CD4-positive, alpha-beta memory T cell (primary cell): ENCODE measurements at regions not wholly inside any gene's neighbourhood (a gene's known extent, or its start where the extent isn't known, plus 50 kb on each side); places are given as distances from the start of the nearest gene placed in this dataset.

Source experiments
- CTCF ChIA-PET: fragments of 350-600 bp; sonication (Branson Sonifier 250); formaldehyde crosslinking; loops from one replicate; lab custom pipeline; 2021; ENCODE audit warnings: inconsistent platforms; ENCODE audit not compliant: partially characterized antibody; lab: Charles Lee
- POLR2A ChIA-PET: fragments of 350-600 bp; sonication (Branson Sonifier 250); formaldehyde crosslinking; loops from one replicate; lab custom pipeline; 2021; ENCODE audit not compliant: partially characterized antibody; lab: Charles Lee
- DNase-seq, 5 donors: peaks; one replicate each; pipeline versions ENCODE4 v3.0.0 to v3.0.0-alpha.2; 2020 to 2022; ENCODE audit warnings: mixed read lengths in 1 of 5
- H3K27ac ChIP-seq: one replicate; pipeline ENCODE4 v1.7.0; 2013; ENCODE audit warnings: low read depth, low read length
- H3K27me3 ChIP-seq: 2 replicates; pipeline ENCODE4 v1.7.0; 2013; ENCODE audit warnings: mild to moderate bottlenecking, low read length, moderate library complexity; ENCODE audit not compliant: insufficient read depth
- H3K36me3 ChIP-seq: 2 replicates; pipeline ENCODE4 v1.7.0; 2013; ENCODE audit warnings: mild to moderate bottlenecking, low read length, moderate library complexity; ENCODE audit not compliant: insufficient read depth
- H3K4me1 ChIP-seq: 2 replicates; pipeline ENCODE4 v1.7.0; 2013; ENCODE audit warnings: mild to moderate bottlenecking, low read length, moderate library complexity; ENCODE audit not compliant: insufficient read depth
- H3K4me3 ChIP-seq, 2 donors: one replicate each; pipeline ENCODE4 v1.7.0; 2013; ENCODE audit warnings: low read length in 2 of 2, mild to moderate bottlenecking in 1 of 2
- H3K9me3 ChIP-seq, 2 donors: one replicate each; pipeline ENCODE4 v1.7.0; 2013; ENCODE audit warnings: low read length in 2 of 2, control low read depth in 1 of 2; ENCODE audit not compliant: control insufficient read depth in 1 of 2
- H3K27ac Mint-ChIP-seq, 7 donors: one replicate each; pipeline ENCODE4 v1.8.0; 2020 to 2021; ENCODE audit warnings: mixed read lengths in 7 of 7, mild to moderate bottlenecking in 6 of 7, inconsistent platforms in 3 of 7, moderate library complexity in 3 of 7
- H3K27me3 Mint-ChIP-seq, 2 donors: one replicate each; pipeline ENCODE4 v1.8.0; 2020 to 2021; ENCODE audit warnings: mixed read lengths in 2 of 2
- H3K36me3 Mint-ChIP-seq, 2 donors: one replicate each; pipeline ENCODE4 v1.8.0; 2020 to 2021; ENCODE audit warnings: mixed read lengths in 2 of 2, inconsistent platforms in 1 of 2, mild to moderate bottlenecking in 1 of 2
- H3K4me1 Mint-ChIP-seq, 4 donors: one replicate each; pipeline ENCODE4 v1.8.0; 2020 to 2021; ENCODE audit warnings: mixed read lengths in 4 of 4, mild to moderate bottlenecking in 1 of 4
- H3K4me3 Mint-ChIP-seq, 8 donors: one replicate each; pipeline ENCODE4 v1.8.0; 2020 to 2021; ENCODE audit warnings: mixed read lengths in 8 of 8, mild to moderate bottlenecking in 7 of 8, moderate library complexity in 6 of 8, inconsistent platforms in 3 of 8
- H3K9me3 Mint-ChIP-seq, 8 donors: one replicate each; pipeline ENCODE4 v1.8.0; 2020 to 2021; ENCODE audit warnings: mixed read lengths in 8 of 8, mild to moderate bottlenecking in 5 of 8, inconsistent platforms in 3 of 8, moderate library complexity in 1 of 8
- intact Hi-C: fragments of 100-400 bp; cut with micrococcal nuclease; formaldehyde crosslinking; loops from one replicate; pipeline ENCODE4 v1.15.1; 2023

DNA sequence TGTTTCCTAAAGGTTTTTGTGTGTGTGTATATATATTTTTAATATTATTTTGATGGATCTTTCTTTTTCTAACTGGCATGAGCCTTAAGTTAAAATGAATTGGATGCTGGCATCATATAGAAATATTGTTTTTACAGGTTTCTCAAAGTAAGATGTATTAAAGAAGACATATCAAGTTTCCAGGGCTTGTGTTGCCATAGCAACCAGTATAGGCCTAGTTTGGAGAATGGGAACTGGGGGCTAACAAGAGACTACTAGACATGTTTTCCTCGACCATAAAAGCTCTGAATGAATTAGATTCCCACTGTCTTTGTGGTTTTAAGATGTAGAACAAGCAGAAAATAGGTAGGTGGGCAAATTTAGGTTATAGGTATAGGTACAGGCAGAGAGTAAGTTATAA, 771.4 kb downstream of the TUSC7 start:
- no peak for DNase-seq
- Histone ChIP-seq H3K4me1 (no peaks in the 10 kb centered on the region), H3K4me3 (no peak overlapping the region), H3K27ac (no peak overlapping the region), H3K9me3 (no peaks in the 10 kb centered on the region), H3K36me3 (no peaks in the 10 kb centered on the region), H3K27me3 (no peaks in the 10 kb centered on the region)
- ChIA-PET CTCF (no interaction called here), POLR2A (no interaction called here)
- no peak overlapping the region for H3K4me3 Mint-ChIP-seq
- H3K36me3 Mint-ChIP-seq = no peaks in the 10 kb centered on the region
- no peaks in the 10 kb centered on the region for H3K4me1 Mint-ChIP-seq
- peaks cover 0 to 7% (median 0%) of the 10 kb centered on the region in 8 donors for H3K9me3 Mint-ChIP-seq
- intact Hi-C loops = no loop called here
- no peak overlapping the region for H3K27ac Mint-ChIP-seq
- no peaks in the 10 kb centered on the region for H3K27me3 Mint-ChIP-seq

DNA sequence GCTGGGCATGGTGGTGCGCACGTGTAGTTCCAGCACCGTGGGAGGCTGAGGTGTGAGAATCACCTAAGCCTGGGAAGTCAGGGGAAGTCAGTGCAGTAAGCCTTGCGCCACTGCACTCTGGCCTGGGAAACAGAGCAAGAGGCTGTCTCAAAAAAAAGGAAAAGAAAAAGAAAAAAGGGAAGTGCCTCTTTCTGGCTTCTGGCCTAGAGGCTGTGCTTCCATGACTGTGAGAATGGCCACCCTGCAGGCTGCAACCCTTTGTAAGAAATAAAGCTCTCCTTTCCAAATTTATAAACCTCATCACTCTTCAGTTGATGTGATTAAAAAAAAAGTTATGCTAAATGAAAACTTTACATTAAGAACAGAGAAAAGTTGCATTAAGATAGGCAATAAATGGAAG, 774.3 kb downstream of the TUSC7 start:
- DNase-seq = no peak
- H3K4me1 ChIP-seq = no peaks in the 10 kb centered on the region
- no peaks in the 10 kb centered on the region for H3K27me3 Mint-ChIP-seq
- H3K27ac Mint-ChIP-seq = no peak overlapping the region
- ChIA-PET POLR2A (no interaction called here), CTCF (no interaction called here)
- no peak overlapping the region for H3K27ac ChIP-seq
- no peaks in the 10 kb centered on the region for H3K36me3 Mint-ChIP-seq
- no peaks in the 10 kb centered on the region for H3K9me3 ChIP-seq
- peaks cover 0 to 20% (median 2%) of the 10 kb centered on the region in 8 donors for H3K9me3 Mint-ChIP-seq
- no peak overlapping the region for H3K4me3 Mint-ChIP-seq
- no peak overlapping the region for H3K4me3 ChIP-seq
- no peaks in the 10 kb centered on the region for H3K36me3 ChIP-seq
- intact Hi-C loops = no loop called here
- H3K4me1 Mint-ChIP-seq = no peaks in the 10 kb centered on the region
- no peaks in the 10 kb centered on the region for H3K27me3 ChIP-seq

DNA sequence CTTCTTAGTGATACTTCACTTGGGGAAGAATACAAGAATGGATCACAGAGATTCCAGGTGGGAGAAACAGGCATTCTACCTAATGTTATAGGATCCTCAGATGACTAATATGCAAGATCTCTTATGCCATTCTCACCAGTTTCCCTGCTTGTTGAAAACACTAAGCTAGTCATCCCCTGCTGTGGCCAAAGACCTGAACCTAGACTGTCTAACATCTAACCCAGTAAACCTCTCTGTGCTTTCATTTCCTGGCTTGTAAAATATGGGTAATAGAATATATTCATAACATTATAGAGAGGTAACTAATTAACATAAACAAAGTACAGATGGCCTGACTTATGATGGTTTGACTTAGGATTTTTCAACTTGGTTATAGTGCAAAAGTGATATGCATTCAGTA, 776.3 kb downstream of the TUSC7 start:
- no peak for DNase-seq

DNA sequence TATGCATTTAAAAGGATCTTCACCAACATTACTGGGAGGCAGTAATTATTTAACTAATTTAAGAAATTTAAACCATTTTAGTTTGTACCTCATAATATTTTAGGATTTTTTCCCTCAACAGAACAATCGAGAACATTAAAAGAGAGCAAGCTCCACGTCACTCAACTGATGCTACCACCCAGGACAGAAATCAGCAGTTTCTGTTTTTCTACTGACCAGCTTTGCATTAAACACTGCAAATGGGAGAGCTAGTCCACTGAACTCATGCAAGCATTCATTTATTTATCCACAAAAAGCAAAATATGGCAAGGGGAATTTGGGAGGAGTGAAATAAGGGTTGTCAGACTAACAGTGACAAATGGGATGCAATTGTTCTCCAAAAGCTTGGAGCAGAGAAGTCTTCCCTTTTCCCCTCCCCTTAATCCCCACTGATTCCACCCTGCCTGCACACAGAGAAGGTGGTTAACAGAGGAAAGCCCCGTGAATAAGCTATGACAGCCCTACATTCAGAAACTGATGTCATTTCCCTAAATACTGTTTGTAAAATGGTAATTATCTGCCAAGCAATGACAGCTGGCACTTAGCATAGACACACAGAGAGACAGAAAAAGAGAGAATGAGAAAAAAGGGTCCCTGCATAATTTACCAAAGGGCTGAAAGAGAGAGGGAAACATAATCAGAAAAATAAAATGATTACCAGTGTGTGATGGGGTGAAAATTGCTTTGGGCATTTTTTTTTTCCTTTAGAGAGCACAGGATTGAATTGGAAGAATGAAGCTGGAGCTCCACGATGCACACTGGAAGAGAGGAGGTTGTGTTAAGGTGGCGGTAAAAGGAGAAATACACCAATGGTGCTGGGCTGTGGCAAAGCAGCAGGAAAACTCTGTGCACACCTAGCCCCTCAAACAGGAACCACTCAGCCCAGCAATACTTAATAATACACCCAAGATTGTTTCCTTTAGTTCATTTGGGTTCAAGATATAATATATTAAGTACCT, 777.4 kb downstream of the TUSC7 start:
- Histone ChIP-seq H3K4me3 (no peak overlapping the region), H3K27ac (no peak overlapping the region), H3K9me3 (no peaks in the 10 kb centered on the region), H3K27me3 (no peaks in the 10 kb centered on the region), H3K4me1 (no peaks in the 10 kb centered on the region), H3K36me3 (no peaks in the 10 kb centered on the region)
- POLR2A ChIA-PET = no interaction called here
- Mint-ChIP-seq H3K4me3 (no peak overlapping the region), H3K4me1 (no peaks in the 10 kb centered on the region), H3K36me3 (no peaks in the 10 kb centered on the region), H3K27ac (no peak overlapping the region), H3K9me3 (peaks cover 0 to 12% (median 1%) of the 10 kb centered on the region in 8 donors), H3K27me3 (no peaks in the 10 kb centered on the region)
- DNase-seq = no peak
- intact Hi-C loops = no loop called here
- CTCF ChIA-PET = no interaction called here

More for the DNA sequence above, 776.3 kb downstream of the TUSC7 start:
- Histone ChIP-seq H3K27me3 (no peaks in the 10 kb centered on the region), H3K9me3 (no peaks in the 10 kb centered on the region), H3K4me1 (no peaks in the 10 kb centered on the region), H3K4me3 (no peak overlapping the region), H3K27ac (no peak overlapping the region), H3K36me3 (no peaks in the 10 kb centered on the region)
- no peak overlapping the region for H3K4me3 Mint-ChIP-seq
- POLR2A ChIA-PET = no interaction called here
- peaks cover 0 to 17% (median 1%) of the 10 kb centered on the region in 8 donors for H3K9me3 Mint-ChIP-seq
- intact Hi-C loops = no loop called here
- no peak overlapping the region for H3K27ac Mint-ChIP-seq
- CTCF ChIA-PET = no interaction called here
- H3K36me3 Mint-ChIP-seq = no peaks in the 10 kb centered on the region
- no peaks in the 10 kb centered on the region for H3K4me1 Mint-ChIP-seq
- no peaks in the 10 kb centered on the region for H3K27me3 Mint-ChIP-seq

DNA sequence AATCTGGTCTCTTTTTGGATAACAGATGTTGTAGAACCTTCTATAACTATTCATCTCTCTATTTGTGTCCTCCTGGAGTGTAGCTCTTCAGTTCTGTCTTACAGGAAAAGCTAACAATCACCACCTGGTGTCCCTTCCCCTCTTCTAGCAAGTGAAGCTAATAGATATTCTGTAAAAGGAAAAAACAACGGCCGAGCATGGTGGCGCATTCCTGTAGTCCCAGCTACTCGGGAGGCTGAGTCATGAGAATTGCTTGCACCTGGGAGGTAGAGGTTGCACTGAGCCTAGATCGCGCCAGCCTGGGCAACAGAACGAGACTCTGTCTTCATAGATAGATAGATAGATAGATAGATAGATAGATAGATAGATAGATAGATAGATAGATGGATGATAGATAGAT, 779.4 kb downstream of the TUSC7 start:
- ChIA-PET POLR2A (no interaction called here), CTCF (no interaction called here)
- Histone ChIP-seq H3K27me3 (no peaks in the 10 kb centered on the region), H3K36me3 (no peaks in the 10 kb centered on the region), H3K4me1 (no peaks in the 10 kb centered on the region), H3K4me3 (no peak overlapping the region), H3K9me3 (no peaks in the 10 kb centered on the region), H3K27ac (no peak overlapping the region)
- Mint-ChIP-seq H3K4me3 (no peak overlapping the region), H3K4me1 (no peaks in the 10 kb centered on the region), H3K9me3 (peaks cover 0 to 12% (median 3%) of the 10 kb centered on the region in 8 donors), H3K27me3 (no peaks in the 10 kb centered on the region), H3K36me3 (no peaks in the 10 kb centered on the region), H3K27ac (no peak overlapping the region)
- no peak for DNase-seq
- intact Hi-C loops = no loop called here

DNA sequence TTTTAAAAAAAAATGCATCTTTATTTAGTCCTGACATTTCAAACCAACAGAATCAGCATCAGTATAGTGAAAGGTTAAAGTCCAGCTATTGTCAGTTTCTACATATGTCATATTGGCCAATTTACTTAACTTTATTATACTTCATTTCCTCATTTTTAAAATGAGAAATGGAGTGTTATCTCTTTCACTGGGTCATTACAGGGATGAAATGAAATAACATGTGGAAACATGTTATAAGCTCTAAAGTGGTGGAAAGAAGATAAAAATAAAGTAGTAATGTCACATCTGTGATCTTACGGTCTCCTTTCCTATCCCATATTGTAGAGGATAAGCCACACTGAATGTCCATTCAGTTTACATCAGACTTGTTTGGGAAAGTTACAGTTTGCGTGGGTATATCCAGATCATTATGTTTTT, 780.1 kb downstream of the TUSC7 start:
- Mint-ChIP-seq H3K9me3 (peaks cover 0 to 12% (median 3%) of the 10 kb centered on the region in 8 donors), H3K4me1 (no peaks in the 10 kb centered on the region), H3K27ac (no peak overlapping the region), H3K27me3 (no peaks in the 10 kb centered on the region), H3K4me3 (no peak overlapping the region), H3K36me3 (no peaks in the 10 kb centered on the region)
- Histone ChIP-seq H3K27ac (no peak overlapping the region), H3K36me3 (no peaks in the 10 kb centered on the region), H3K27me3 (no peaks in the 10 kb centered on the region), H3K4me1 (no peaks in the 10 kb centered on the region), H3K4me3 (no peak overlapping the region), H3K9me3 (no peaks in the 10 kb centered on the region)
- no peak for DNase-seq
- intact Hi-C loops = no loop called here
- ChIA-PET CTCF (no interaction called here), POLR2A (no interaction called here)

DNA sequence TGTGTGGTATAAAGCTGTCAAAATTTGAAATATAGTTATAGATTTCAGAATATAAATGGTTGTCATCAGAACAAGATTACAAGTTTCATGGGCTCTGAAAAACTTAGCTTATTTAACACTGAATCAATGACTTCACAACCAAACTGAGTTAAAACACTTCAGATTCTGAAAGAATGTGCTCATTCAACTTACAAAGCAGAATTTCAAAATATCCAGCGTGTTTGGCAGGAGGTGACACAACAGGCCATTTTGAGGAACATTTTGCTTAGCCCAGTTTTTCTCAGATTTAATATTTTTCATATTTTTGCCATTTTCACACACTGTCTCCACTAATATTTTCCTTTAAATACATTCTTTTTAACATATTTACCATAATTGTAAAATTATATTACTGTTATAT, 781.1 kb downstream of the TUSC7 start:
- Mint-ChIP-seq H3K27ac (no peak overlapping the region), H3K27me3 (no peaks in the 10 kb centered on the region), H3K36me3 (no peaks in the 10 kb centered on the region), H3K9me3 (peaks cover 0 to 12% (median 3%) of the 10 kb centered on the region in 8 donors), H3K4me3 (no peak overlapping the region), H3K4me1 (no peaks in the 10 kb centered on the region)
- CTCF ChIA-PET = no interaction called here
- no peak for DNase-seq
- Histone ChIP-seq H3K27ac (no peak overlapping the region), H3K4me3 (no peak overlapping the region), H3K36me3 (no peaks in the 10 kb centered on the region), H3K27me3 (no peaks in the 10 kb centered on the region), H3K9me3 (no peaks in the 10 kb centered on the region), H3K4me1 (no peaks in the 10 kb centered on the region)
- intact Hi-C loops = no loop called here
- POLR2A ChIA-PET = no interaction called here
